Head of caudate nucleus (tissue), 42 donors: ENCODE measurements at regions not wholly inside any gene's neighbourhood (a gene's known extent, or its start where the extent isn't known, plus 50 kb on each side); places are given as distances from the start of the nearest gene placed in this dataset.

ENCODE experiments used
- DNase-seq, 42 donors: peaks; one replicate each; pipeline versions ENCODE4 v3.0.0 to v3.0.0-alpha.2; 2020 to 2021; ENCODE audit warnings: mixed read lengths in 7 of 42
- intact Hi-C: fragments of 100-400 bp; cut with DNase I; formaldehyde crosslinking; loops from one replicate; pipeline ENCODE4 v1.15.0; 2022

- no peak for DNase-seq
- intact Hi-C loops = no loop called here
These were observed 53.6 kb upstream of the AFF3 start for GRCh38 chr2:100195942-100196341.

- DNase-seq = no peak
- intact Hi-C loops = no loop called here
These were observed 52.6 kb upstream of the AFF3 start for GRCh38 chr2:100194951-100195350.

- intact Hi-C loops = no loop called here
- DNase-seq = no peak
These were observed 50.9 kb upstream of the AFF3 start for GRCh38 chr2:100193291-100193710.

- DNase-seq = no peak
- intact Hi-C loops = no loop called here
These were observed 50.4 kb upstream of the AFF3 start for GRCh38 chr2:100192825-100193224.

GRCh38 chr2:100192300-100192699 lies 49.9 kb upstream of the AFF3 start:
- no peak for DNase-seq
- intact Hi-C loops = no loop called here
